Psoas muscle (tissue), 7 donors: ENCODE measurements at regions not wholly inside any gene's neighbourhood (a gene's known extent, or its start where the extent isn't known, plus 50 kb on each side); places are given as distances from the start of the nearest gene placed in this dataset.
"Not testable (repeated sequence)": the region's sequence is repeated elsewhere in the genome, so short reads cannot be mapped to it uniquely, and the experiment has no call there.

Experiments used
- ATAC-seq, 4 donors: fragments of 200-7000 bp; cut with Tn5 transposase; one replicate each; pipeline ENCODE4 v1.9.1; 2020; ENCODE audit warnings: moderate library complexity in 3 of 4, mild to moderate bottlenecking in 2 of 4
- DNase-seq, 2 donors: peaks; one replicate each; pipeline ENCODE4 v3.0.0-alpha.2; 2020
- H3K27ac ChIP-seq: fragments of 200-600 bp; one replicate; pipeline ENCODE4 v1.8.0; 2022
- H3K27me3 ChIP-seq, 3 donors: fragments of 200-600 bp in 1 of 3; one replicate each; pipeline versions ENCODE4 v1.6.1 to v1.8.0; 2013 to 2022; ENCODE audit warnings: low read length in 2 of 3, mild to moderate bottlenecking in 2 of 3, moderate library complexity in 1 of 3; ENCODE audit not compliant: insufficient read depth in 3 of 3
- H3K36me3 ChIP-seq, 2 donors: fragments of 200-600 bp in 1 of 2; one replicate each; pipeline versions ENCODE4 v1.6.1 to v1.8.0; 2013 to 2022; ENCODE audit warnings: low read depth in 1 of 2, mild to moderate bottlenecking in 1 of 2, moderate library complexity in 1 of 2; ENCODE audit not compliant: insufficient read depth in 1 of 2
- H3K4me1 ChIP-seq: fragments of 200-600 bp; one replicate; pipeline ENCODE4 v1.8.0; 2022
- H3K4me3 ChIP-seq: fragments of 200-600 bp; one replicate; pipeline ENCODE4 v1.8.0; 2022; ENCODE audit warnings: mild to moderate bottlenecking
- H3K9me3 ChIP-seq: fragments of 200-600 bp; one replicate; pipeline ENCODE4 v1.8.0; 2022
- WGBS, 3 donors: extraction: QIAGEN DNeasy Blood & Tissue Kit; methylation state at CpG; one replicate each; pipeline versions ENCODE4 v1.1.6 to v1.1.7; 2013; 5-methylcytosine and 5-hydroxymethylcytosine counted together
- intact Hi-C, 2 donors: fragments of 100-400 bp; cut with DNase I; formaldehyde crosslinking; loops; one replicate each; pipeline versions ENCODE4 v1.11.0 to v1.14.2; 2022
- TF ChIP-seq, protein P1 (sequence below): fragments of 200-600 bp; IDR thresholded peaks from one replicate; pipeline ENCODE4 v1.8.0; 2022; ENCODE audit warnings: antibody characterized with exemption
- donor health status: healthy with polysubstance abuse.
- donor health status: DM: no; HTN: no; CAD: no; lungs with moderate emphysema.
- donor health status: Bipolar disorder and iron deficiency.
- donor health status: healthy.
- donor health status: DM: yes; HTN: yes; CAD: no.
- donor health status: DM: no; HTN: no; CAD: no.
- donor health status: DM: yes; HTN: yes; CAD: no.

DNA sequence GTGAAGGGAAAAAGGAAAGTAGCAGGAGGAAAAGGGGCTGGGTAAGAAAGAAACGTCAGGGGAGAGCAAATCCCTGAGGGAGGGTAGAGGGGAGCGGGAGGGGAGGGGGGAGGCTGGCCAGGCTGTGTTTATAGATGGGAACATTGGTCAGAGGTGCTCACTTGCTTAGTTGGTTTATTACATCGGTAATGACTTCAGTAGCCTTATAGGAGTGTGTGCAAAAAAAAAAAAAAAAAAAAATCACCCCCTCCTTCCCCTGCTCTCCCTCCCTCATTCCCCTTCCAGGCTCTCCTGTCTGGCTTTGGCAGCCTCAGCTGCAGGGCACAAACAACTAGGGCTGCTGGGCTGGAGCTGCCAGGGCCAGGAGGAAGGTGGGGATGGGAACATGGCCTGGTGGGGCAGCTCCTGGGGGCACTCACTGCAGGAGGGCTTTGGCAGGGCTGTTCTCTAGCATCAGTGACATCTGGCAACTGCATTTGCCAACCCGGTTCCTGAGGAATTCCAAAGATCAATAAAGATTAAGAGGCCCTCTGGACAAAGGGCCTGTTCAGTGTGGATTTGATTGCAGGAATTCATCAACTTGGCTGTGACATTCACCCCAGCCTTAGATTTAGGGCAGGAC, 334.5 kb upstream of the FRG2C start:
- Histone ChIP-seq H3K36me3 (no peaks in the 10 kb centered on the region), H3K9me3 (no peaks in the 10 kb centered on the region), H3K27me3 (peaks cover 0 to 3% (median 0%) of the 10 kb centered on the region in 3 donors), H3K27ac (no peak overlapping the region), H3K4me3 (no peak overlapping the region), H3K4me1 (no peaks in the 10 kb centered on the region)
- WGBS, 3 donors, result 41 to 52% (median 48%) methylated on average over 4 of the region's 4 CpGs
- TF ChIP-seq, protein P1, sequence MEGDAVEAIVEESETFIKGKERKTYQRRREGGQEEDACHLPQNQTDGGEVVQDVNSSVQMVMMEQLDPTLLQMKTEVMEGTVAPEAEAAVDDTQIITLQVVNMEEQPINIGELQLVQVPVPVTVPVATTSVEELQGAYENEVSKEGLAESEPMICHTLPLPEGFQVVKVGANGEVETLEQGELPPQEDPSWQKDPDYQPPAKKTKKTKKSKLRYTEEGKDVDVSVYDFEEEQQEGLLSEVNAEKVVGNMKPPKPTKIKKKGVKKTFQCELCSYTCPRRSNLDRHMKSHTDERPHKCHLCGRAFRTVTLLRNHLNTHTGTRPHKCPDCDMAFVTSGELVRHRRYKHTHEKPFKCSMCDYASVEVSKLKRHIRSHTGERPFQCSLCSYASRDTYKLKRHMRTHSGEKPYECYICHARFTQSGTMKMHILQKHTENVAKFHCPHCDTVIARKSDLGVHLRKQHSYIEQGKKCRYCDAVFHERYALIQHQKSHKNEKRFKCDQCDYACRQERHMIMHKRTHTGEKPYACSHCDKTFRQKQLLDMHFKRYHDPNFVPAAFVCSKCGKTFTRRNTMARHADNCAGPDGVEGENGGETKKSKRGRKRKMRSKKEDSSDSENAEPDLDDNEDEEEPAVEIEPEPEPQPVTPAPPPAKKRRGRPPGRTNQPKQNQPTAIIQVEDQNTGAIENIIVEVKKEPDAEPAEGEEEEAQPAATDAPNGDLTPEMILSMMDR, result no peak
- ATAC-seq (no peak), DNase-seq (no peak)
- intact Hi-C loops, result no loop called here

DNA sequence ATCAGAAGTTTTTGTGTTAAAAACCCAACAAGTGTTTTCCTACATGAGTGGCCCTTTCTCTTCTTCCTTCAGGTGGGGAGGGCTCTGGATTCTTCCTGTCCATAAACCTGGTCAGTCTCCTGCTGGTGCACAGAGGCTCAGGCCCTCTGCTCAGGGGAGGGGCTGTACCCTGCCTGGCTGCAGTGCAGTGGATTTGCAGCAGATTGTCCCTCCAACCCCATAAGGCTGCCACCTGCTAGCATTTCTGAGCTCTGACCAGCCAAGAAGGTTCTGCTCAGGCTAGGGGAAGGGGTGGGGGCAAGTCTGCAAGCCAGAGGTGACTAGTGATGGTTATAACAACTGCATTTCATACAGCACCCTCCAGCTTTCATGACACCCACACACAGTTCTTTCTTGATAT, 333.7 kb upstream of the FRG2C start:
- not testable (repeated sequence) for ATAC-seq

DNA sequence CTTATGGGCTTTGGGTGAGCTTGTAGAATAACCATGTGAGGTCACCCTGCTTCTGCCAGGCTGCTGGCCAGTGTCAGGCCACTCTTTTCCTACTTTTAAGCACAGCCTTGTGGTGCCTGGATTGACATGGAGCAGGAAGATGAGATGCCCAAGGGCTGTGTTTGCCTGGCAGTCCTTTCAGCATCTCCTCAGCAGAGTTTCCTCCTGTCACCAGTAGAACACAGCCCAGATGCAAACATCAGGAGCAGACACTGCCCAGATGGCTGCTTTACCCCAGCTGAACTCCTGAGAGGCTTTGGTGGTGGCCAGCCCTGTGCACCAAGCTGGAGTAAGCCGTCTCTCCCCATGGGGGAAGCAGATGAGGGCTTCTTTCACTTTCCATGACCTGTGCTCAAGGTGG, 332.0 kb upstream of the FRG2C start:
- H3K4me3 ChIP-seq, H3K27me3 ChIP-seq, H3K27ac ChIP-seq, ATAC-seq, H3K4me1 ChIP-seq, H3K36me3 ChIP-seq, H3K9me3 ChIP-seq, intact Hi-C loops, DNase-seq: not testable (repeated sequence)
- 75 to 88% (median 78%) methylated on average over 1 of the region's 1 CpG for WGBS, 3 donors

More for the DNA sequence above, 333.7 kb upstream of the FRG2C start:
- H3K4me1 ChIP-seq, intact Hi-C loops, H3K9me3 ChIP-seq, H3K27me3 ChIP-seq, H3K4me3 ChIP-seq, H3K27ac ChIP-seq, H3K36me3 ChIP-seq, DNase-seq: not testable (repeated sequence)

DNA sequence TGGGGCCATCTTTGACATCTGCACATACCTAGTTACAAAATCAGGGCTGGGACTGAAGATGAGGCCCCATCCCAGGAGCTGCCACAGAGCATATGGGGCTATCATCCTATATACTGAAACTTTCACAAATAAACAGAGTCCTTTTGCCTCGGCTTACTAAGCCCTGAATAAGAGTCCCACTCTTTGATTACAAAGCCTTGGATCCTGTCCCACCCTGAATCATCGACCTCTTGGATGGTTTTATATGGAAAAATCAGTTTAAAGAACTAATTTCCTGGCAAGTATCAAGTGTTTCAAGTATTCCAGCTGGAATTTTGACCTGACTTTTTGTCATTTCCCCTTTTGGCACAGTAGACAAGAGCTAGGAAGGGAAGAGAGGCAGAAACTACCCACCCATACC, 331.3 kb upstream of the FRG2C start:
- no peaks in the 10 kb centered on the region for H3K36me3 ChIP-seq
- H3K4me1 ChIP-seq, result no peaks in the 10 kb centered on the region
- intact Hi-C loops, result no loop called here
- no peaks in the 10 kb centered on the region for H3K9me3 ChIP-seq
- DNase-seq (no peak), ATAC-seq (no peak)
- H3K4me3 ChIP-seq, result no peak overlapping the region
- H3K27me3 ChIP-seq, result peaks cover 0 to 3% (median 0%) of the 10 kb centered on the region in 3 donors
- no peak overlapping the region for H3K27ac ChIP-seq
- TF ChIP-seq, protein P1, result no peak
- 9 to 24% (median 13%) methylated on average over 2 of the region's 2 CpGs for WGBS, 3 donors

DNA sequence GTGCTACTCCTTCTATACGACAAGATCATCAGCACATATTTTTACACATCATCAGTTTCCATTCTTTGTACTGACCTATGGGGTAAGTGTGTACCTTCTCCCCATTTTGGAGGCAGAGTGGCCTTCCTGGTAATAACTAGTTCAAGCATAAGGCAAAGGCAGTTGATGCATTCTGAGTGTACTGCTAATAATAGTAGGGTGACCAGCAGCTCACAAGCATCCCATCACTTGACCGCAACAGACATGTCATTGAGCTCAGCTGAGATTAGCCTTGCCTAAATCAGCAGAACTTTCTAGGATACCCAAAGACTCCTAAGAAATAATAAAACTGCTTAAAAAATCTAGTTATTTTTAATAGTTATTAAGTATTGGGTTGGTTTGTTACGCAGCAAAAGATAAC, 329.8 kb upstream of the FRG2C start:
- intact Hi-C loops, result no loop called here
- H3K9me3 ChIP-seq, result no peaks in the 10 kb centered on the region
- DNase-seq (no peak), ATAC-seq (no peak)
- no peaks in the 10 kb centered on the region for H3K4me1 ChIP-seq
- TF ChIP-seq, protein P1, result no peak
- H3K27me3 ChIP-seq, result no peaks in the 10 kb centered on the region
- H3K36me3 ChIP-seq, result no peaks in the 10 kb centered on the region
- no peak overlapping the region for H3K27ac ChIP-seq
- WGBS, 3 donors, result 84 to 94% (median 89%) methylated on average over 3 of the region's 3 CpGs
- H3K4me3 ChIP-seq, result no peak overlapping the region
